Fibroblast of mammary gland (primary cell): ENCODE measurements at regions not wholly inside any gene's neighbourhood (a gene's known extent, or its start where the extent isn't known, plus 50 kb on each side); places are given as distances from the start of the nearest gene placed in this dataset.

Experiments
- DNase-seq: peaks from one replicate; pipeline ENCODE4 v3.0.0-alpha.2; 2010; ENCODE audit warnings: low read depth
- H3K4me3 ChIP-seq: 2 replicates; pipeline ENCODE4 v1.5.1; 2011; ENCODE audit warnings: low read depth, mild to moderate bottlenecking, low read length, moderate library complexity; ENCODE audit not compliant: control insufficient read depth
- CTCF ChIP-seq: conservative IDR thresholded peaks from 2 replicates; pipeline ENCODE4 v1.5.1; 2011; ENCODE audit warnings: low read depth, low read length, inconsistent platforms; ENCODE audit not compliant: control insufficient read depth, insufficient read depth

GRCh38 chr7:113825832-113826231 is 93.0 kb downstream of the PPP1R3A start:
- no peak for DNase-seq
- no peak overlapping the region for H3K4me3 ChIP-seq
- TF ChIP-seq CTCF: no peak

GRCh38 chr7:113824117-113824823 is 94.5 kb downstream of the PPP1R3A start:
- H3K4me3 ChIP-seq: no peak overlapping the region
- TF ChIP-seq CTCF: no peak
- no peak for DNase-seq

GRCh38 chr7:113819474-113819873 is 99.3 kb downstream of the PPP1R3A start:
- H3K4me3 ChIP-seq: no peak overlapping the region
- no peak for DNase-seq
- TF ChIP-seq CTCF: no peak

GRCh38 chr7:113816639-113817038 is 102.2 kb downstream of the PPP1R3A start:
- DNase-seq: no peak
- no peak overlapping the region for H3K4me3 ChIP-seq
- TF ChIP-seq CTCF: no peak

GRCh38 chr7:113813471-113813870 is 105.3 kb downstream of the PPP1R3A start:
- TF ChIP-seq CTCF: no peak
- no peak for DNase-seq
- H3K4me3 ChIP-seq: no peak overlapping the region

- H3K4me3 ChIP-seq: no peak overlapping the region
- DNase-seq: no peak
- no peak for TF ChIP-seq CTCF
Observed at GRCh38 chr7:113812591-113813255, 106.1 kb downstream of the PPP1R3A start.
